ENCODE measurements at regions not wholly inside any gene's neighbourhood (a gene's known extent, or its start where the extent isn't known, plus 50 kb on each side); places are given as distances from the start of the nearest gene placed in this dataset.

DNA sequence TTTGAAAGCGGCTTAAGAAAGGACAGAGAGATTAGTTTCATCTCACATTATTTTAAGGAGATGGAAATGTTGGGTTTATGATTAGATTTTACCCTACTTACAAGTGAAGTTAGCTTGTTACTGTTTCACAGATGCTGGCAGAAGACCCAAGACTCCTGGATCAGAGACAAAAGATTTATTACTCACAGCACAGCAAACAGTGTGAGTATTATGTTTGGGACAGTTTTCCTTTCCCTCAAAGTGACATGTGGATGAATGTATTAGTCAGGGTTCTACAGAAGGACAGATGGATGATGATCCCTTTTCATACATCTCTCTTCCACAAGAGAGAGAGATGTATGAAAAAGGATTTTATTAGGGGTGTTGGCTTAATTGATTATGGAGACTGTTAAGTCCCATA lies 281.8 kb upstream of the CDH2 start:
- Mint-ChIP-seq H3K27me3 (ENCODE audit: insufficient read depth) (no peaks in the 10 kb centered on the region; the same call in 1 of the 2 replicates), H3K4me3 (no peak overlapping the region), H3K36me3 (ENCODE audit: low read depth) (0 out of 2 replicates have a peak, but pooled peaks cover 4% of the 10 kb centered on the region), H3K9me3 (no peaks in the 10 kb centered on the region), H3K4me1 (ENCODE audit: low read depth) (peaks cover 37% of the 10 kb centered on the region), H3K27ac (no peak overlapping the region)
- DNase-seq = no peak
- TF ChIP-seq, protein P1, sequence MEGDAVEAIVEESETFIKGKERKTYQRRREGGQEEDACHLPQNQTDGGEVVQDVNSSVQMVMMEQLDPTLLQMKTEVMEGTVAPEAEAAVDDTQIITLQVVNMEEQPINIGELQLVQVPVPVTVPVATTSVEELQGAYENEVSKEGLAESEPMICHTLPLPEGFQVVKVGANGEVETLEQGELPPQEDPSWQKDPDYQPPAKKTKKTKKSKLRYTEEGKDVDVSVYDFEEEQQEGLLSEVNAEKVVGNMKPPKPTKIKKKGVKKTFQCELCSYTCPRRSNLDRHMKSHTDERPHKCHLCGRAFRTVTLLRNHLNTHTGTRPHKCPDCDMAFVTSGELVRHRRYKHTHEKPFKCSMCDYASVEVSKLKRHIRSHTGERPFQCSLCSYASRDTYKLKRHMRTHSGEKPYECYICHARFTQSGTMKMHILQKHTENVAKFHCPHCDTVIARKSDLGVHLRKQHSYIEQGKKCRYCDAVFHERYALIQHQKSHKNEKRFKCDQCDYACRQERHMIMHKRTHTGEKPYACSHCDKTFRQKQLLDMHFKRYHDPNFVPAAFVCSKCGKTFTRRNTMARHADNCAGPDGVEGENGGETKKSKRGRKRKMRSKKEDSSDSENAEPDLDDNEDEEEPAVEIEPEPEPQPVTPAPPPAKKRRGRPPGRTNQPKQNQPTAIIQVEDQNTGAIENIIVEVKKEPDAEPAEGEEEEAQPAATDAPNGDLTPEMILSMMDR (IDR thresholded peaks at IDR 0.05) = no peak

DNA sequence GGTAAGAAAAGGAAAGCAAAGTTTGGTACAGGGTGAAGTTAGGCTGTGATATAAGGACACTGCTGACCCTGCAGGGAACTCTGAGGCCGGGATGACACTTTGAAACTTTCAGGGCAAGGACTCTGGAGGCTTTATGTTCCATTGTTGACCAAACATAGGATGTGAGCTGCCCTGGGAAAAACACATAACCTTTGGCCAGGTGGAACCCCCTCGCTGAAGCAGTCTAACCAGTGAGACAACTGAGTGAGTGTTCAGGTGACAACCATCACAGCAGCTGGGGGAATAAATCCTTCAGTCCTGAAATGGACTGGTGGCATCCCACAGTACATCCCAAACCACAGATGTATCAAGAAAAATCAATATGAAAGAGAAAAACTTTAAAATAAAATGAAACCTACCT lies 280.9 kb upstream of the CDH2 start:
- Mint-ChIP-seq H3K27ac (no peak overlapping the region), H3K4me1 (ENCODE audit: low read depth) (peaks cover 30% of the 10 kb centered on the region), H3K4me3 (peak overlapping the region; percentile 13; the same call in 1 of the 2 replicates), H3K36me3 (ENCODE audit: low read depth) (no peaks in the 10 kb centered on the region), H3K9me3 (no peaks in the 10 kb centered on the region), H3K27me3 (ENCODE audit: insufficient read depth) (peaks cover 2% of the 10 kb centered on the region; the same call in 1 of the 2 replicates)
- DNase-seq = no peak
- TF ChIP-seq, protein P1 (IDR thresholded peaks at IDR 0.05) = no peak

DNA sequence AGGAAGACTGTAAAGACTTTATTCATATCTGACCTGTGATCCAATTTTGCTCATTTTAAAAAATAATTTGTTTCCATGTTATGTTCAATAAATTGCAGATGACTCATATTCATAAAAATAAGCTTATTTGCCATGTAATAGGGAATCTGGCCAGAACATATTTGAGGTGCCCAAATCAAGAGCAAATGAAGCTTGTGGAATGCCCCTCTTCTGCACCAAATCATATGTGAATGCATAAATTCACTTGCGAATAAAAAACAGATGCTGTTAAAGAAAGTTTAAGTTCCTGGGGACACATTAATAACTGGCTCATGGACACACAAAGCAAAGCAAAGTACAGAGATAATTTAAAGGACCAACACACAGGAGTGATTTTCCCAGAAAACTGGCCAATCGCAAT lies 279.0 kb upstream of the CDH2 start:
- Mint-ChIP-seq H3K9me3 (no peaks in the 10 kb centered on the region), H3K27me3 (ENCODE audit: insufficient read depth) (peaks cover 2% of the 10 kb centered on the region; the same call in 1 of the 2 replicates), H3K27ac (no peak overlapping the region), H3K4me1 (ENCODE audit: low read depth) (peaks cover 30% of the 10 kb centered on the region), H3K36me3 (ENCODE audit: low read depth) (no peaks in the 10 kb centered on the region), H3K4me3 (no peak overlapping the region)
- DNase-seq = no peak
- TF ChIP-seq, protein P1 (IDR thresholded peaks at IDR 0.05) = no peak

DNA sequence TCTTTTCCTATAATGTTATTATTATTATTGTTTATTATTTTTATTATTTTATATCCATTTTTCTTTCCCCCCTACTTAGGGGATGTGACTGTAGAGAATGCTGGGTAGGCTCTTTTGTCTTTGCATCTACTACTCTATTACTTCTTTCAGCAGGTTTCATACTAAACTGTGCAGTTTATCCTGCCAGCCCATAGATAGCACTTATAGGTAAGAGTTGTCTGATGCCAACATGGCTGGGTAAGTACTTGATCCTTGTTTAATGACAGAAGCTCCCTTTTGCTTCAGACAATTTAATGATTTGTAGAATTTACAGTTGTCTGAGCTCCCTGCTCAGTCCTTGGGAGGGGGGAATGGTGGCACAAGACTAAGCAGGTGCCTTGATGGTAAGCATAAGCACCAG lies 262.9 kb upstream of the CDH2 start:
- Mint-ChIP-seq H3K4me1 (ENCODE audit: low read depth) (no peaks in the 10 kb centered on the region), H3K27ac (no peak overlapping the region), H3K9me3 (no peaks in the 10 kb centered on the region), H3K27me3 (ENCODE audit: insufficient read depth) (peaks cover 1% of the 10 kb centered on the region; the same call in 1 of the 2 replicates), H3K36me3 (ENCODE audit: low read depth) (no peaks in the 10 kb centered on the region), H3K4me3 (no peak overlapping the region)
- TF ChIP-seq, protein P1 (IDR thresholded peaks at IDR 0.05) = no peak
- no peak for DNase-seq

DNA sequence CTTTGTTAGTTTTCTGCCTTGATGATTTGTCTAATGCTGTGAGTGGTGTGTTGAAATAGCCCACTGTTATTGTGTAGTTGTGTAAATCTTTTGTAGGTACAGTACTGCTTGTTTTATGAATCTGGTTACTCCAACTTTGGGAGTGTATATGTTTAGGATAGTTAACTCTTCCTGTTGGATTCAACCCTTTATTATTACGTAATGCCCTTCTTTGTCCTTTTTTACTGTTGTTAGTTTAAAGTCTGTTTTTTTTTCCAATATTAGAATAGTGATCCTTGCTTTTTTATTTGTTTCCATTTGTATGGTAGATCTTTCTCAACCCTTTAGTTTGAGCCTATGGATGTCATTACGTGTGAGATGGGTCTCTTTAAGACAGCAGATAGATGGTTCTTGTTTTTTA lies 261.5 kb upstream of the CDH2 start:
- H3K36me3 Mint-ChIP-seq (ENCODE audit: low read depth) = no peaks in the 10 kb centered on the region
- peaks cover 1% of the 10 kb centered on the region; the same call in 1 of the 2 replicates for H3K27me3 Mint-ChIP-seq (ENCODE audit: insufficient read depth)
- H3K27ac Mint-ChIP-seq = no peak overlapping the region
- H3K9me3 Mint-ChIP-seq = no peaks in the 10 kb centered on the region
- TF ChIP-seq, protein P1 (IDR thresholded peaks at IDR 0.05) = no peak
- no peak for DNase-seq
- no peak overlapping the region for H3K4me3 Mint-ChIP-seq
- H3K4me1 Mint-ChIP-seq (ENCODE audit: low read depth) = no peaks in the 10 kb centered on the region

DNA sequence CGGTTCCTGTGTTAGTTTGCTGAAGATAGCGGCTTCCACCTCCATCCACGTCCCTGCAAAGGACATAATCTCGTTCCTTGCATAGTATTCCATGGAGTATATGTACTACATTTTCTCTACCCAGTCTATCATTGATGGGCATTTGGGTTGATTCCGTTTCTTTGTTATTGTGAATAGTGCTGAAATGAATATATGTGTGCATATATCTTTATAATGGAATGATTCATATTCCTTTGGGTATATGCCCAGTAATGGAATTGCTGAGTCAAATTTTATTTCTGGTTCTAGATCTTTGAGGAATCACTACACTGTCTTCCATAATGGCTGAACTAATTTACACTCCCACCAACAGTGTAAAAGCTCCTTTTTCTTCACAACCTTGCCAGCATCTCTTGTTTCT lies 255.4 kb upstream of the CDH2 start:
- no peak for DNase-seq
- H3K27ac Mint-ChIP-seq = no peak overlapping the region
- peaks cover 13% of the 10 kb centered on the region for H3K4me1 Mint-ChIP-seq (ENCODE audit: low read depth)
- H3K4me3 Mint-ChIP-seq = no peak overlapping the region; the same call in 1 of the 2 replicates
- TF ChIP-seq, protein P1 (IDR thresholded peaks at IDR 0.05) = no peak
- no peaks in the 10 kb centered on the region; the same call in 1 of the 2 replicates for H3K27me3 Mint-ChIP-seq (ENCODE audit: insufficient read depth)
- H3K9me3 Mint-ChIP-seq = peaks cover 4% of the 10 kb centered on the region
- peaks cover 8% of the 10 kb centered on the region; the same call in 1 of the 2 replicates for H3K36me3 Mint-ChIP-seq (ENCODE audit: low read depth)

Data from HFFc6 (cell line).